Vagina (tissue), 2 donors: ENCODE measurements at regions not wholly inside any gene's neighbourhood (a gene's known extent, or its start where the extent isn't known, plus 50 kb on each side); places are given as distances from the start of the nearest gene placed in this dataset.

Experiments
- DNase-seq, 2 donors: peaks; one replicate each; pipeline ENCODE4 v3.0.0-alpha.2; 2017; ENCODE audit errors: extremely low spot score in 2 of 2
- H3K27ac ChIP-seq: fragments of 200-600 bp; sonication (generic); one replicate; pipeline ENCODE4 v1.5.1; 2019
- H3K27me3 ChIP-seq: fragments of 200-600 bp; sonication (generic); one replicate; pipeline ENCODE4 v1.5.1; 2019
- H3K36me3 ChIP-seq, 2 donors: fragments of 200-600 bp; sonication (generic); one replicate each; pipeline ENCODE4 v1.5.1; 2017 to 2019
- H3K4me1 ChIP-seq: fragments of 200-600 bp; sonication (generic); one replicate; pipeline ENCODE4 v1.5.1; 2019
- H3K4me3 ChIP-seq, 2 donors: fragments of 200-600 bp; sonication (generic); 1 replicate in 1 of 2; 2 replicates in 1 of 2; pipeline ENCODE4 v1.5.1; 2016 to 2019
- H3K9me3 ChIP-seq: fragments of 200-600 bp; sonication (generic); one replicate; pipeline ENCODE4 v1.5.1; 2019
- CTCF ChIP-seq, 3 experiments: fragments of 450-650 bp in 2 of 3; fragments of 200-600 bp in 1 of 3; sonication (generic) in 1 of 3; IDR thresholded peaks; one replicate each; pipeline ENCODE4 v1.5.1; 2017 to 2019; ENCODE audit warnings: antibody characterized with exemption in 3 of 3, mild to moderate bottlenecking in 2 of 3, moderate library complexity in 2 of 3
- POLR2A ChIP-seq, 2 donors: fragments of 450-650 bp; IDR thresholded peaks; one replicate each; pipeline ENCODE4 v1.6.1; 2017; ENCODE audit warnings: antibody characterized with exemption in 2 of 2, mild to moderate bottlenecking in 2 of 2, moderate library complexity in 2 of 2
- POLR2AphosphoS5 ChIP-seq, 2 donors: sonication (generic); formaldehyde crosslinking; IDR thresholded peaks; one replicate each; pipeline ENCODE4 v1.9.0; 2017; ENCODE audit warnings: antibody characterized with exemption in 2 of 2, mild to moderate bottlenecking in 2 of 2, low read depth in 1 of 2; ENCODE audit not compliant: insufficient read depth in 1 of 2
- intact Hi-C: fragments of 100-400 bp; cut with DNase I; formaldehyde crosslinking; loops from one replicate; pipeline ENCODE4 v1.15.1; 2023

DNA sequence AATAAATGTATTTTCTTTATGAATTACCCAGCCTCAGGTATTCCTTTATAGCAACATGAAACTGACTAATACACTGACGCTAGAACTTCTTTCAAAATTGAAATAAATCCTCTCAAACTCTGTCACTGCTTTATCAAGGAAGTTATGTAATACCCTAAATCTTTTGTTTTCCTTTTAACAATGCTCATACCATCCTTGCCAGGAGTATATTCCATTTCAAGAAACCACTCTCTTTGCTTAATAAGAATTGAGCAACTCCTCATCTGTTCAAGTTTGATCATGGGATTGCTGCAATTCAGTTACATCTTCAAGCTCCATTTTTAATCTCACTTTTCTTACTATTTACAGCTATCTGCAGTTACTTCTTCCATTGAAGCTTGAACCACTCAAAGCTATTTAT, 707.6 kb upstream of the MARCKS start:
- TF ChIP-seq CTCF (IDR thresholded peaks at IDR 0.05): no peak
- TF ChIP-seq POLR2A (IDR thresholded peaks at IDR 0.05): no peak
- no peak for TF ChIP-seq POLR2AphosphoS5 (IDR thresholded peaks at IDR 0.05; ENCODE audit: insufficient read depth in 1 of 2, low read depth in 1 of 2)
- H3K27me3 ChIP-seq: no peaks in the 10 kb centered on the region
- intact Hi-C loops: no loop called here
- H3K4me1 ChIP-seq: no peaks in the 10 kb centered on the region
- H3K4me3 ChIP-seq: no peak overlapping the region
- no peak overlapping the region for H3K27ac ChIP-seq
- no peaks in the 10 kb centered on the region for H3K9me3 ChIP-seq
- H3K36me3 ChIP-seq: no peaks in the 10 kb centered on the region
- no peak for DNase-seq

DNA sequence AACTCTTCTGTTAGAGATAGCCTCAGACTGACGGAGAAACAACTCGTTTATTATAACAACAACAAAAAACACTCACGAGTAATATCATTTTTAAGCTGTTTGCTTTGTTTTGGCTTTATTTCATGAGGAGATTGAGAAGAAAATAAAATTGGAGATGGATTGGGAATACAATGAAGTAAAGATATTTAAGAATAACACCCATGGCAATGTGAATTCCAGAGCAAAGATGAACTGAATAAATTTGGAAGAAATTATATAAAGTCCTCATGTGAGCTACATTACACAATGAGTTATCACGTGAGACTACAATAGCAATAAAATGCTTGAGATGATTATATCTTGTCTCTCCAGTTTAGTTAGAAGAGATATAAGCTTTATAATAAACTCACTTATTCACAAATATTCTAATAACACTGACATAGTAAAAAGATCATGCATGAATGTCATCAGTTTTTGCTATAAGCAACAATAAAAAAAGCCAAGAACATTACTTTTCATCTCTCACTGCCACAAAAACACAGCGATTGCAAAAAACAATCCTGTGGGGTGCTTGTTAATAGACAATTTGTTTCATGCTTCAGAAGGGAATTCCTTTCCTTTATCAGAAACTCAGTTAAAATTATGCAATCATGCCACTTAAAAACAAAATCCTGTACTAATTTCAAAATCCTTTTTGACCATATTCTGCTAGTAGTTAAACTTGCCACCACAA, 696.7 kb upstream of the MARCKS start:
- Histone ChIP-seq H3K27ac (no peak overlapping the region), H3K9me3 (no peaks in the 10 kb centered on the region), H3K36me3 (no peaks in the 10 kb centered on the region), H3K4me3 (no peak overlapping the region), H3K27me3 (no peaks in the 10 kb centered on the region), H3K4me1 (no peaks in the 10 kb centered on the region)
- TF ChIP-seq POLR2A (IDR thresholded peaks at IDR 0.05) (no peak), CTCF (IDR thresholded peaks at IDR 0.05) (no peak), POLR2AphosphoS5 (IDR thresholded peaks at IDR 0.05; ENCODE audit: insufficient read depth in 1 of 2, low read depth in 1 of 2) (no peak)
- no peak for DNase-seq
- intact Hi-C loops: no loop called here

GRCh38 chr6:113161018-113161315, 696.2 kb upstream of the MARCKS start:
- intact Hi-C loops: no loop called here
- no peaks in the 10 kb centered on the region for H3K4me1 ChIP-seq
- H3K27me3 ChIP-seq: no peaks in the 10 kb centered on the region
- DNase-seq: no peak
- H3K36me3 ChIP-seq: no peaks in the 10 kb centered on the region
- no peak overlapping the region for H3K4me3 ChIP-seq
- no peaks in the 10 kb centered on the region for H3K9me3 ChIP-seq
- TF ChIP-seq POLR2AphosphoS5 (IDR thresholded peaks at IDR 0.05; ENCODE audit: insufficient read depth in 1 of 2, low read depth in 1 of 2) (no peak), POLR2A (IDR thresholded peaks at IDR 0.05) (no peak), CTCF (IDR thresholded peaks at IDR 0.05) (no peak)
- no peak overlapping the region for H3K27ac ChIP-seq

GRCh38 chr6:113162739-113163138, 694.4 kb upstream of the MARCKS start:
- no peak for DNase-seq
- H3K9me3 ChIP-seq: no peaks in the 10 kb centered on the region
- no peak overlapping the region for H3K27ac ChIP-seq
- TF ChIP-seq CTCF (IDR thresholded peaks at IDR 0.05) (no peak), POLR2A (IDR thresholded peaks at IDR 0.05) (no peak), POLR2AphosphoS5 (IDR thresholded peaks at IDR 0.05; ENCODE audit: insufficient read depth in 1 of 2, low read depth in 1 of 2) (no peak)
- H3K27me3 ChIP-seq: no peaks in the 10 kb centered on the region
- H3K4me1 ChIP-seq: no peaks in the 10 kb centered on the region
- H3K36me3 ChIP-seq: no peaks in the 10 kb centered on the region
- intact Hi-C loops: no loop called here
- H3K4me3 ChIP-seq: no peak overlapping the region

DNA sequence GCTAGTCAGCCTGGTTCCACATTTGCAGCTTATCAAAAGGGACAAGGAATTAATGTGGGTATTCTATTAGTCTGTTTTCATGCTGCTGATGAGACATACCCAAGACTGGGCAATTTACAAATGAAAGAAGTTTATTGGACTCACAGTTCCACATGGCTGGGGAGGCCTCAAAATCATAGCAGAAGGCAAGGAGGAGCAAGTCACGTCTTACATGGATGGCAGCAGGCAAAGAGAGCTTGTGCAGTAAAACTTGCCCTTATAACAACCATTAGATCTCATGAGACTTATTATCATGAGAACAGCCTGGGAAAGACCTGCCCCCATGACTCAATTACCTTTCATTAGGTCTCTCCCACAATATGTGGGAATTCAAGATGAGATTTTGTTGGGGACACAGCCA, 689.1 kb upstream of the MARCKS start:
- Histone ChIP-seq H3K9me3 (no peaks in the 10 kb centered on the region), H3K36me3 (no peaks in the 10 kb centered on the region), H3K4me1 (no peaks in the 10 kb centered on the region), H3K27ac (no peak overlapping the region), H3K4me3 (no peak overlapping the region), H3K27me3 (no peaks in the 10 kb centered on the region)
- no peak for TF ChIP-seq CTCF (IDR thresholded peaks at IDR 0.05)
- no peak for TF ChIP-seq POLR2A (IDR thresholded peaks at IDR 0.05)
- no peak for TF ChIP-seq POLR2AphosphoS5 (IDR thresholded peaks at IDR 0.05; ENCODE audit: insufficient read depth in 1 of 2, low read depth in 1 of 2)
- no peak for DNase-seq
- intact Hi-C loops: no loop called here
